Pulmonary artery endothelial cell (primary cell): ENCODE measurements at regions not wholly inside any gene's neighbourhood (a gene's known extent, or its start where the extent isn't known, plus 50 kb on each side); places are given as distances from the start of the nearest gene placed in this dataset.
"Not testable (repeated sequence)": the region's sequence is repeated elsewhere in the genome, so short reads cannot be mapped to it uniquely, and the experiment has no call there.

Experiments used
- DNase-seq: peaks from one replicate; pipeline ENCODE4 v3.0.0-alpha.2; 2011; ENCODE audit warnings: low read depth, low spot score

DNA sequence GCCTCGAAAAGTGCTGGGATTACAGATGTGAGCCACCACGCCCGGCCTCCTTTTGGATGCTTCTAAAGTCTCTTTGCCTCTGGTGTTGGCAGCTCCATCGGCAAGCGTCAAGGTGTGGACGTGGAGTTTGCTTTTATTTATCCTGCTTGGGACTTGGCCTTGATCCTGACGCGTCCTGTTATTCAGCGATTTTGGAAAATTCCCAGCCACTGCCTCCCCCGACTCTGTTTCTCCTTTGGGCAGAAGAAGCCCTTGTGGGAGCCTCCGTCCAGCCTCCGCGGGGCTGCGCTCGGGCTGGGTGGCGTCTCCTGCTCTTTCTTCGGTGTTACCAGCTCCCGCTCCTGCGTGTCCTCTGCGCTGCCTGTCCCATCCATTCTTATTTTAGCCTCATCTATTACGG, 151.7 kb downstream of the TMEM121 start:
- not testable (repeated sequence) for DNase-seq

- DNase-seq: not testable (repeated sequence)
Observed at GRCh38 chr14:105678996-105679958, 152.9 kb downstream of the TMEM121 start.

GRCh38 chr14:105679959-105680735, 153.8 kb downstream of the TMEM121 start:
- not testable (repeated sequence) for DNase-seq

- not testable (repeated sequence) for DNase-seq
Observed at GRCh38 chr14:105680736-105681098, 154.3 kb downstream of the TMEM121 start.

GRCh38 chr14:105681606-105682185, 155.3 kb downstream of the TMEM121 start:
- DNase-seq: not testable (repeated sequence)

DNA sequence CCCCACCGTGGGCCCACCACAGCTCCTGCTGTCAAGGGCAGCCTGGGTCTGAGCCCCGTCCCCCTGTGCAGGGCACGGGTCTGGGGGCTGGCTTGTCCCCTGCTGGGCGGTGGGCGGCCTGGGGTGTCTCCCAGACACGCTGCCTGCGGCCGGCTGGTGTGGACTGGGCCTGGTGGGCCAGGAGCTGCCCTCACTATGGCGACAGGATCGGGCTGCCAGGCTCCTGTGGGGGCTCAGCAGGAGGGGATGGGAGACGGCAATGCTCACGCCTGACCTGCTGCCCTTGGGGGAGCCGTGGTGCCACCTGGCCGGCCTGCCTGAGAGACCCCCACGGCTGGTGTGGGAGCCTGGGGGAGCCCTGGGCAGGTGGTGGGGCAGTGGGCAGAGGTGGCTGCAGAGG, 156.1 kb downstream of the TMEM121 start:
- DNase-seq: not testable (repeated sequence)

GRCh38 chr14:105682956-105683570, 156.7 kb downstream of the TMEM121 start:
- no peak for DNase-seq

GRCh38 chr14:105684056-105684455, 157.7 kb downstream of the TMEM121 start:
- not testable (repeated sequence) for DNase-seq

DNA sequence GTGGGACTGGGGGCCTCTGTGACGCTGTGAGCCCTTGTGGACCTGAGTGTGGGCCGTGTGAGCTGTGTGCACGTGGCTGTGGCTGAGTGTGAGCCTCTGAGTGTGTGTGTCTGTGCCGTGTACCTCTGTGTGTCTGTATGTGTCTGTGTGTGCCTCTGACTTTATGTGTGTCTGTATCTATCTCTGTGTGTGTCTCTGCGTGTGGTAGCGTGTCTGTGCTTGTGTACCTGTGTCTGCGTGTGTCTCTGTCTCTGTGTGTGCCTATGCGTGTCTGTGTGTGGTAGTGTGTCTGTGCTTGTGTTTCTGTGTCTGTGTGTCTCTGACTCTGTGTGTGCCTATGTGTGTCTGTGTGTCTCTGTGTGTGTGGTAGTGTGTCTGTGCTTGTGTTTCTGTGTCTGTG, 158.2 kb downstream of the TMEM121 start:
- not testable (repeated sequence) for DNase-seq

- no peak for DNase-seq
Observed at GRCh38 chr14:105685003-105685402, 158.6 kb downstream of the TMEM121 start.

DNA sequence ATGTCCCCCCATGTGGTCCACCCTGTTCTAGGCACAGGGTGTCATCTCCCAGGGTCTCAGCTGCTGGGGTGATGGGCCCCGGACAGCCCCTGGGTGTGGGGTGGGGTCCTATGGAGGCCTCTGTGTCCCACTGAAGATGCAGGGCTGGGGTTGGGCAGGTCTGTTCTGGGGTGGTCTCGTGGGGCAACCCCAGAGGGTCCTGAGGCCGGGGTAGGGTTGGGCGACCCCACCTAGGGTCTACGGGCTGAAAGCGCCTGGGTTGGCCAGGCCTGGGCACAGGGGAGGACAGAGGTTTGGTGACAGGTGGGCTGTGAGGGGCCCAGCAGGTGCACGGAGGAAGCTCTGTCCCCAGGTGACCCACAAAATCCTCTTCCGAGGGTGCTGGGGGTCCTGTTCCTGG, 159.2 kb downstream of the TMEM121 start:
- DNase-seq: not testable (repeated sequence)

DNA sequence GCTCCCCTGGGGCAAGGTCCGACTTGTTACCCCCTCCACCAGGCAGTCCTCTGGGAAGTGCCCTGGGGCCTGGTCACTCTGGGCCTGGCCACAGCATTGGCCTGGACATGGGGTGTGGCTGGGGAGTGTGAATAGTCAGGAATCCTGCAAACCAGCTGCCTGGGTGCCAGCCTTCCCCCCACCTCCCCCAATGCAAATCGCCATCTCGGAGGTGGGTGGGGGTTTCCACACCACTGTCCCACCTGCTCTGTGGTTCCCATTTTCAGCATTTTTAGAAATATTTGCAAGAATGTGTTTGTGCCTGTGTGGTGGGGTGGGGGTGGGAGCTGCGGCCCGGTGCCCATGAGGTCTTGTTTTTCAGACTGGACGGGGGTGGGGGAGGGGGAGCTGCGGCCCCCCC, 159.7 kb downstream of the TMEM121 start:
- DNase-seq: not testable (repeated sequence)

- not testable (repeated sequence) for DNase-seq
Observed at GRCh38 chr14:105686462-105687170, 160.2 kb downstream of the TMEM121 start.

DNA sequence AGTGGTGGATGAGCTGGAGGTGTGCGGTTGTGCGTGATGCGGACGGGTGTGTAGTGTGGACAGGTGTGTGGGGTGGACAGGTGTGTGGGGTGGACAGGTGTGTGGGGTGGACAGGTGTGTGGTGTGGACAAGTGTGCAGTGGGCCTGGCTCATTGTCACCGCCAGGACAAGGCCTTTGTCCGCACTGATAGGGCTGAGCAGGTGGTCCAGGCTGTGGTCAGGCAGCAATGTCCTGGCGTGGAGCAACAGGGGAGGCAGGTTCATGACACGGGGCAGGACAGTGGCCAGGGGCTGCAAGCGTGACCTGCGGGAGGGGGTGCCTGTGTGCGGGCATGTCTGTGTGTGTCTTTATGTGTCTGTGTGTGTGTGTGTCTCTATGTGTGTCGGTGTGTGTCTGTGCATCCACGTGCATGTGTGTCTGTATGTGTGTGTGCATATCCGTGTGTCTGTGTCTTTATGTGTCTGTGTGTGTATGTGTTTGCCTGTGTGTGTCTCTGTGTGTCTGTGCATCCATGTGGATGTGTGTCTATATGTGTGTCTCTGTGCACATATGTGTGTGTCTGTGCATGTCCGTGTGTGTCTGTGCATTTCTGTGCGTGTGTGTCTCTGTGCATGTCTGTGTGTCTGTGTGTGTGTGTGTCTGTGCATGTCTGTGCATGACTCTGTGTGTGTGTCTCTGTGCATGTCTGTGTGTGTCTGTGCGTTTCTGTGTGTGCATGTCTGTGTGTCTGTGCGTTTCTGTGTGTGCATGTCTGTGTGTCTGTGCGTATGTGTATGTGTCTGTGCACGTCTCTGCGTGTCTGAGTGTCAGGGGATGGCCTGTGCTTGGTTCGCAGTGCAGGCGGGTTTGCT, 161.0 kb downstream of the TMEM121 start:
- DNase-seq: not testable (repeated sequence)

- DNase-seq: not testable (repeated sequence)
Observed at GRCh38 chr14:105688023-105688351, 161.6 kb downstream of the TMEM121 start.

DNA sequence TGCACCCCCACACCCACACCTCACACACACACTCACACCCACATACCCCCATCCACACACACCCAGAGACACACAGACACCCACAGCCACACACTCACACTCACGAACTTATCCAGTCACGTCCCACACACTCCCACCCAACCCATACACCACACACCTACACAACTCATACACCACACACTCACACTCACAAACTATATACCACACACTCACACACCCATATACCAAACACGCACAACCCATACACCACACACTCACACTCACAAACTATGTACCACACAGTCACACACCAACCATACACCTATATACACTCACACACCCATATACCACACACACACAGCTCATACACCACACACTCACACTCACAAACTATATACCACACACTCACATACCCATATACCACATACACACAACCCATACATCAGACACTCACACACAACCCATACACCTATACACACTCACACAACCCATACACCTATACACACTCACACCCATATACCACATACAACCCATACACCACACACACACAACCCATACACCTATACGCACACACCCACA, 162.4 kb downstream of the TMEM121 start:
- DNase-seq: not testable (repeated sequence)

GRCh38 chr14:105689722-105690121, 163.3 kb downstream of the TMEM121 start:
- DNase-seq: no peak

- DNase-seq: no peak
Observed at GRCh38 chr14:105690671-105691070, 164.3 kb downstream of the TMEM121 start.

DNA sequence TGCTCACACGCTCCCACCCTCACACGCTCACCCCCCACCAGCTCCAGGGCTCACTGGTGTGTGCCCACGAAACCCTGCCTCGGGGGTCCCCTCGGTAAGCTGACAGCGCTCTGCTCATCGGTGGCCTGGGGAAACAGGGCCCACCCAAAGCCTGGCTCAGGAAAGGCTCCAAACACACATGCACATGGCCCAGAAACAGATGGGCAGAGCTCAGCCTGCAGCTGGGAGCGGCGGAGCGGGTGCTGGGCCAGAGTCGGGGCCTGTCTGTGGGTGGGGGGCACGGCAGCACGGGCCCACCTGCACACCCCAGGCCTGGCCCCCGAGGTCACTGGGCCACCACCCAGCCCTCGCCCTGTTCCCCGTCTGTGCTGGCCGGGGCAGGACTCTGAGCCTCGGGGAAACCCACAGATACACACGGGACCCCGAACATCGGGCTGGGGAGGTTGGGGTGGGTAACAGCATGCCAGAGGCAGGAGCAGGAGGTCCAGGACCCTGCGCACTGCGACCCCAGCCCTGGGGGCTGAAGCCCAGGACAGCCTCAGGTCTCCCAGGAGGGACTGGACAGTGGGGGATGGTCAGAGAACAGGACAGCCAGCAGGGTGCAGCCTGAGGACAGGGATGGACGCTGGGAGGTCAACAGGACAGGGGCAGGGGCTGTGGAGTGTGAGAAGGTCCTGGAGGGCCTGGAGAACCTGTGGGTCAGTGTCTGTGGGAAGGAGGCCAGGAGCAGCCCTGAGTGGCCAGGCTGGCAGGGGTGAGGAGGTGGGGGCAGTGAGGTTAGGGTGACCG, 165.1 kb downstream of the TMEM121 start:
- not testable (repeated sequence) for DNase-seq
